Activated naive CD4-positive, alpha-beta T cell treated with anti-CD3 and anti-CD28 coated beads, Interleukin-2, amount 10 ng/mL, durations not matched to agents 7 days and 5 days (primary cell): ENCODE measurements at regions not wholly inside any gene's neighbourhood (a gene's known extent, or its start where the extent isn't known, plus 50 kb on each side); places are given as distances from the start of the nearest gene placed in this dataset.
"Not testable (repeated sequence)": the region's sequence is repeated elsewhere in the genome, so short reads cannot be mapped to it uniquely, and the experiment has no call there.

Experiments used
- CTCF ChIA-PET: fragments of 350-600 bp; sonication (Branson Sonifier 250); formaldehyde crosslinking; loops from one replicate; lab custom pipeline; 2021; ENCODE audit warnings: antibody characterized with exemption; lab: Charles Lee
- DNase-seq: peaks from one replicate; pipeline ENCODE4 v3.0.0-alpha.2; 2020
- H3K27ac Mint-ChIP-seq: one replicate; pipeline ENCODE4 v1.8.0; 2021; ENCODE audit warnings: mild to moderate bottlenecking, moderate library complexity, mixed read lengths
- H3K27me3 Mint-ChIP-seq: one replicate; pipeline ENCODE4 v1.8.0; 2021; ENCODE audit warnings: mild to moderate bottlenecking, mixed read lengths
- H3K36me3 Mint-ChIP-seq: one replicate; pipeline ENCODE4 v1.8.0; 2021; ENCODE audit warnings: mixed read lengths
- H3K4me1 Mint-ChIP-seq: one replicate; pipeline ENCODE4 v1.8.0; 2021; ENCODE audit warnings: mixed read lengths
- H3K4me3 Mint-ChIP-seq: one replicate; pipeline ENCODE4 v1.8.0; 2021; ENCODE audit warnings: mild to moderate bottlenecking, moderate library complexity, mixed read lengths
- H3K9me3 Mint-ChIP-seq: one replicate; pipeline ENCODE4 v1.8.0; 2021; ENCODE audit warnings: mixed read lengths

- H3K27ac Mint-ChIP-seq, result no peak overlapping the region
- no peaks in the 10 kb centered on the region for H3K36me3 Mint-ChIP-seq
- no peaks in the 10 kb centered on the region for H3K27me3 Mint-ChIP-seq
- peaks cover 12% of the 10 kb centered on the region for H3K9me3 Mint-ChIP-seq
- CTCF ChIA-PET, result no interaction called here
- H3K4me3 Mint-ChIP-seq, result no peak overlapping the region
- DNase-seq, result no peak
- H3K4me1 Mint-ChIP-seq, result no peaks in the 10 kb centered on the region
These were observed 324.4 kb downstream of the FAT4 start for GRCh38 chr4:125639182-125639621.

GRCh38 chr4:125641611-125642010, 326.9 kb downstream of the FAT4 start:
- CTCF ChIA-PET, result no interaction called here
- Mint-ChIP-seq H3K9me3 (peaks cover 12% of the 10 kb centered on the region), H3K27ac (no peak overlapping the region), H3K4me1 (no peaks in the 10 kb centered on the region), H3K27me3 (no peaks in the 10 kb centered on the region), H3K4me3 (no peak overlapping the region), H3K36me3 (no peaks in the 10 kb centered on the region)
- DNase-seq, result no peak

- CTCF ChIA-PET, result no interaction called here
- Mint-ChIP-seq H3K4me1 (no peaks in the 10 kb centered on the region), H3K27me3 (no peaks in the 10 kb centered on the region), H3K9me3 (peaks cover 10% of the 10 kb centered on the region), H3K4me3 (no peak overlapping the region), H3K27ac (no peak overlapping the region), H3K36me3 (no peaks in the 10 kb centered on the region)
- no peak for DNase-seq
These were observed 327.9 kb downstream of the FAT4 start for GRCh38 chr4:125642645-125643044.

GRCh38 chr4:125649452-125649851, 334.7 kb downstream of the FAT4 start:
- Mint-ChIP-seq H3K4me1 (no peaks in the 10 kb centered on the region), H3K9me3 (peaks cover 2% of the 10 kb centered on the region), H3K4me3 (no peak overlapping the region), H3K36me3 (no peaks in the 10 kb centered on the region), H3K27me3 (no peaks in the 10 kb centered on the region), H3K27ac (no peak overlapping the region)
- CTCF ChIA-PET, result no interaction called here
- no peak for DNase-seq

GRCh38 chr4:125650557-125650956, 335.8 kb downstream of the FAT4 start:
- CTCF ChIA-PET, result no interaction called here
- H3K4me1 Mint-ChIP-seq, result no peaks in the 10 kb centered on the region
- no peaks in the 10 kb centered on the region for H3K36me3 Mint-ChIP-seq
- no peak overlapping the region for H3K27ac Mint-ChIP-seq
- peaks cover 2% of the 10 kb centered on the region for H3K9me3 Mint-ChIP-seq
- no peaks in the 10 kb centered on the region for H3K27me3 Mint-ChIP-seq
- no peak overlapping the region for H3K4me3 Mint-ChIP-seq
- DNase-seq, result no peak

GRCh38 chr4:125651707-125652357, 337.1 kb downstream of the FAT4 start:
- CTCF ChIA-PET, H3K27ac Mint-ChIP-seq, H3K36me3 Mint-ChIP-seq: not testable (repeated sequence)

GRCh38 chr4:125658773-125659172, 344.0 kb downstream of the FAT4 start:
- Mint-ChIP-seq H3K4me3 (no peak overlapping the region), H3K27ac (no peak overlapping the region), H3K4me1 (no peaks in the 10 kb centered on the region), H3K9me3 (no peaks in the 10 kb centered on the region), H3K36me3 (no peaks in the 10 kb centered on the region), H3K27me3 (no peaks in the 10 kb centered on the region)
- no peak for DNase-seq
- CTCF ChIA-PET, result no interaction called here

More at GRCh38 chr4:125651707-125652357, 337.1 kb downstream of the FAT4 start:
- not testable (repeated sequence) for H3K9me3 Mint-ChIP-seq, H3K4me1 Mint-ChIP-seq, DNase-seq, H3K4me3 Mint-ChIP-seq, H3K27me3 Mint-ChIP-seq

- DNase-seq, result no peak
- Mint-ChIP-seq H3K4me1 (no peaks in the 10 kb centered on the region), H3K4me3 (no peak overlapping the region), H3K36me3 (no peaks in the 10 kb centered on the region), H3K9me3 (no peaks in the 10 kb centered on the region), H3K27me3 (no peaks in the 10 kb centered on the region), H3K27ac (no peak overlapping the region)
- CTCF ChIA-PET, result no interaction called here
These were observed 349.4 kb downstream of the FAT4 start for GRCh38 chr4:125663896-125664767.

- Mint-ChIP-seq H3K27ac (no peak overlapping the region), H3K4me3 (no peak overlapping the region), H3K9me3 (no peaks in the 10 kb centered on the region), H3K4me1 (no peaks in the 10 kb centered on the region), H3K27me3 (no peaks in the 10 kb centered on the region), H3K36me3 (no peaks in the 10 kb centered on the region)
- CTCF ChIA-PET, result no interaction called here
- DNase-seq, result no peak
These were observed 351.9 kb downstream of the FAT4 start for GRCh38 chr4:125666635-125667034.

- Mint-ChIP-seq H3K36me3 (no peaks in the 10 kb centered on the region), H3K9me3 (peaks cover 2% of the 10 kb centered on the region), H3K27ac (no peak overlapping the region), H3K4me1 (no peaks in the 10 kb centered on the region), H3K4me3 (no peak overlapping the region), H3K27me3 (no peaks in the 10 kb centered on the region)
- CTCF ChIA-PET, result no interaction called here
- no peak for DNase-seq
These were observed 361.4 kb downstream of the FAT4 start for GRCh38 chr4:125676156-125676555.

- Mint-ChIP-seq H3K4me1 (no peaks in the 10 kb centered on the region), H3K27me3 (no peaks in the 10 kb centered on the region), H3K27ac (no peak overlapping the region), H3K4me3 (no peak overlapping the region), H3K36me3 (no peaks in the 10 kb centered on the region), H3K9me3 (peaks cover 2% of the 10 kb centered on the region)
- CTCF ChIA-PET, result no interaction called here
- no peak for DNase-seq
These were observed 361.8 kb downstream of the FAT4 start for GRCh38 chr4:125676583-125676982.

- no peaks in the 10 kb centered on the region for H3K36me3 Mint-ChIP-seq
- H3K27me3 Mint-ChIP-seq, result no peaks in the 10 kb centered on the region
- no peak for DNase-seq
- peaks cover 2% of the 10 kb centered on the region for H3K9me3 Mint-ChIP-seq
- CTCF ChIA-PET, result no interaction called here
- H3K4me1 Mint-ChIP-seq, result no peaks in the 10 kb centered on the region
- H3K27ac Mint-ChIP-seq, result no peak overlapping the region
- H3K4me3 Mint-ChIP-seq, result no peak overlapping the region
These were observed 363.0 kb downstream of the FAT4 start for GRCh38 chr4:125677665-125678307.

- DNase-seq, result no peak
- Mint-ChIP-seq H3K27me3 (no peaks in the 10 kb centered on the region), H3K4me1 (no peaks in the 10 kb centered on the region), H3K4me3 (no peak overlapping the region), H3K27ac (no peak overlapping the region), H3K9me3 (peaks cover 4% of the 10 kb centered on the region), H3K36me3 (no peaks in the 10 kb centered on the region)
- CTCF ChIA-PET, result no interaction called here
These were observed 365.2 kb downstream of the FAT4 start for GRCh38 chr4:125679989-125680388.

GRCh38 chr4:125681240-125681639, 366.5 kb downstream of the FAT4 start:
- CTCF ChIA-PET, result no interaction called here
- Mint-ChIP-seq H3K27me3 (no peaks in the 10 kb centered on the region), H3K27ac (no peak overlapping the region), H3K4me1 (no peaks in the 10 kb centered on the region), H3K36me3 (no peaks in the 10 kb centered on the region), H3K9me3 (peaks cover 2% of the 10 kb centered on the region), H3K4me3 (no peak overlapping the region)
- DNase-seq, result no peak
